Stimulated activated memory B cell treated with anti-CD40 and anti-IgM and Interleukin-4, amounts not matched to agents 10 μg/mL and 1 μg/mL and 100 μg/mL, for 72 hours (primary cell): ENCODE measurements at regions not wholly inside any gene's neighbourhood (a gene's known extent, or its start where the extent isn't known, plus 50 kb on each side); places are given as distances from the start of the nearest gene placed in this dataset.

Experiments
- ATAC-seq: fragments of 150-1000 bp; cut with Tn5 transposase; 2 replicates; pipeline ENCODE4 v1.10.0; 2021
- H3K27ac Mint-ChIP-seq: one replicate; pipeline ENCODE4 v1.8.0; 2022; ENCODE audit warnings: mild to moderate bottlenecking, mixed read lengths
- H3K27me3 Mint-ChIP-seq: one replicate; pipeline ENCODE4 v1.8.0; 2022; ENCODE audit warnings: mixed read lengths
- H3K36me3 Mint-ChIP-seq: one replicate; pipeline ENCODE4 v1.8.0; 2022; ENCODE audit warnings: mixed read lengths
- H3K4me1 Mint-ChIP-seq: one replicate; pipeline ENCODE4 v1.8.0; 2022; ENCODE audit warnings: mixed read lengths
- H3K4me3 Mint-ChIP-seq: one replicate; pipeline ENCODE4 v1.8.0; 2022; ENCODE audit warnings: mild to moderate bottlenecking, moderate library complexity, mixed read lengths
- H3K9me3 Mint-ChIP-seq: one replicate; pipeline ENCODE4 v1.8.0; 2022; ENCODE audit warnings: mixed read lengths

DNA sequence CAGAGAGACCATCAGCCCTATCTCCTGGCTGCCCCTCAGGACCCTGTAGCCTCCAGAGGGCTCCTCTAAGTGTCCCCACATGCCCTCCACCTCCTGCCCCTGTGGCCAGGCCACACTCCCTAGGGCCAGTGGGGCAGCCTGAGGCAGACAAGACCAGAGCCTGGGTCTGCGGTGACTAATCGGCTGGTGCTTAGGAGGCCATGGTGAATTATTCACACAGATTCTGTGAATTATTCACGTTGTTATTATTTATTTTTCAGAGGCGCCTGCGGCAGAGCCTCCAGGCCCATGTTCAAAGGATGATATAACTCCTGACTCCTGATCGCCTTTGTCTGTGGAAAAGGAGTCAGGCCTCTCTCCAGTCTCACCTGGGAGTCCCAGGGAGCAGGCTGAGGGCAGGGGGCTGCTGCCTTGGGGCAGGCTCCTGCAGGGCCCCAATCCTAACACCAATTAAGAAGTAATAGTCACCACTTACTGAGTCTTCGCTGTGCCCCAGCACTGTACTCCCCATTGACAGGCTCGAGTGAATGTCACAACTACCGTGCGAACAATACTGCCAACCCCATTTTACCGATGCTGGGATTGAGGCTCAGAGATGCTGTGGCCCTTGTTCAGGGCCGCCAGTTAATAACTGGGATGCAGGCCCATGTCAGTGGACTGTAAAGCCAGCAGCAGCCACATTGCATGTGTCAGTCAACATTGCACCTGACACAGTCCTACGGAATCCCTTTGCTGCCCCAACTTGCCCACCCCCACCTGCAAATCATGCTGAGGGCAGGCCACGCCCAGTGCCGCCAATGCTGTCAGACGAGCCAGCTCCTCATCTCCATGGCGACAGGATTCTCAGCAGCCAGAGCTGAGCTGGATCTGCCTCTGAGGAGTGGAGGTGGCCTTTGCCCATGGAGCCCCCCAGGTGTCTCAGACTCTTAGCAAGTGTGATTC lies 94.9 kb downstream of the PCDH1 start:
- ATAC-seq, result no peak
- Mint-ChIP-seq H3K4me3 (no peak overlapping the region), H3K27me3 (peaks cover 60% of the 10 kb centered on the region), H3K4me1 (peaks cover 14% of the 10 kb centered on the region), H3K27ac (no peak overlapping the region), H3K9me3 (no peaks in the 10 kb centered on the region), H3K36me3 (no peaks in the 10 kb centered on the region)

DNA sequence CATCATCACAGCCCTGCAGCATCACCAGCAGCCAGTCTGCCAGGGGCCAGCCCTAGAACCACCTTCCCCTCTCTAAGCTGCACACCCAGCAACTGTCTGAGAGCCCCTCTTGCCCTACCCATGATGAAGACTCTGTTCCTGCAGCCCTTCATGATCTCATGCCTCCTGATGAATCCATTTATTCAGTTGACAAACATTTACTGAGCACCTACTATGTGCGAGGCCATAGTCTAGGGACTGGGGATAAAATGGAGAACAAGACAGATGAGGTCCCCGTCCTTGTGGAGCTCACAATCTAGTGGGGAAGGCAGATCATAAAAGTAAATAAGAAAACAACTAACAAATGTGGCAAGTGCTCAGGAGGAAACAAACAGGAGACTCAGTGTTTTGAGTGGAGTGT lies 96.3 kb downstream of the PCDH1 start:
- Mint-ChIP-seq H3K27ac (no peak overlapping the region), H3K36me3 (no peaks in the 10 kb centered on the region), H3K9me3 (no peaks in the 10 kb centered on the region), H3K4me3 (no peak overlapping the region), H3K27me3 (peaks cover 46% of the 10 kb centered on the region), H3K4me1 (peaks cover 17% of the 10 kb centered on the region)
- no peak for ATAC-seq

DNA sequence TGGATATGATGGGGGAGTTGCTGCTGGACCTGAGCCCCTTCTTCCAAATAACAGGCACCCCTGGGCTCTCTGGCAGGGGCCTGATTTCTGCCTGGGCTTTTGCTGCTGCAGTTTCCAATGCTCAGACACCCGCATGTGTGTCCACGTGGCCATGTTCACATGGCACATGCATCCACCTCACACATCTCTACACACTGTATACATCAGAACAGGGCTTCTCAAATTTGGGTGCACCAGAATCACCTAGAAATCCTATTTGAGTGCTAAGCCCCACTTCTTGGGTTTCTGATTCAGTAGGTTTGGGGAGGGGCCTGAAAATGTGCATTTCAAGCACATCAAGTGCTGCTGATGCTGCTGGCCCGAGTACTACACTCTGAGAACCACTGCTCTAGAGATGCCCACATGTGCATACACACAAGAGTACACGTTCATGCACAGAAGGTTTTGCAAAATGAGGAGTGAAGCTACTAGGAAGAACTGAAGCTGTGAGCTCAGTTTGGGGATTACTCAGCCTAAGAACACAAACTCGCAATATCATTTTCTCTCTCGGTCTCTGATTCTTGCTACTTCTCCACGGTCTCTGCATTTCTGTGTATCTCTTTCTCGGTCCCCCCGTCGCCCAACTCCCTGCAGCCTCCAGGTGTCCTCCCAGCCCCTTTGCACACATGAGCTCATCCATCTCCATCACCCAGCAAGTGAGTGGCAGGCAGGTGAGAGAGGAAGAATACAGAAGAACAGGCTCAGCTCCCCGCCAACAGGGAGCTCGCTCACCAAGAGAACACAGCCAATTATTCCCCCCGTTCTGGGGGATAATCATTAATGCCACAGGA lies 97.0 kb downstream of the PCDH1 start:
- peak; percentile 22 for ATAC-seq
- Mint-ChIP-seq H3K27me3 (peaks cover 40% of the 10 kb centered on the region), H3K4me3 (no peak overlapping the region), H3K4me1 (peaks cover 17% of the 10 kb centered on the region), H3K27ac (no peak overlapping the region), H3K9me3 (no peaks in the 10 kb centered on the region), H3K36me3 (no peaks in the 10 kb centered on the region)

DNA sequence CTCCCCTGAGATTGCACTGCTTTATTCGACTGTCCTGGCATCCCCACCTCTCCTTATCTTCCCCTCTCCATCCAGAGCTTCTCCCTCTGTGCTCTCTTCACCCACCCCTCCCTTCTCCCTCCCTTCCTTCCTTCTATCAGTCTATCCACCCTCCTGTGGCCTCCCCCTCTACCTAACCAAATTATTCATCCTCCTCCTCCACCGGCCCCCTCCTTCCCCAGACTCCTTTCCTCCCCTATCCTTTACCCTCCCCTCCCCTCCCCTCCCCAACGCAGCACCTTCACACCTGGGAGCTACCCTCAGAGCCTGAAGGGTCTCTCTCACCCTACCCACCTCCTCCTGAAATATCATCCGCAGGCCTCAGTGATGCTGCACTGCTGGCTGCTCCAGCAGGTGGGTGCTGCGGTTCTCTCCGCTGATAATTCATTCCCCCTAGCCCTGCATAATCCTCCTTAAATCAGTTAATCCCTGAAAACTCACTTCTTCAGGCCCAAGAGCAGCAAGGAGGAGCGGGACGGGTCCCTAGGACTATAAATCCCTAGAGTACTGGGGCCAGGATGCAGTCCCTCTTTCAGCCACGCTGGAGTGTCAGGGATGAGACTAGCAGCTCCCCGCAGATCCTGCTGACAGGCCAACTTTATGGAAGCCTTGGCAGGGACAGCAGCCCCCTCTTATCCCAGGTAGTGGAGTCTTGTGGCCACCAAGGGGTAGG lies 97.8 kb downstream of the PCDH1 start:
- no peak for ATAC-seq
- Mint-ChIP-seq H3K27me3 (peaks cover 40% of the 10 kb centered on the region), H3K27ac (no peak overlapping the region), H3K36me3 (no peaks in the 10 kb centered on the region), H3K9me3 (no peaks in the 10 kb centered on the region), H3K4me1 (peaks cover 17% of the 10 kb centered on the region), H3K4me3 (no peak overlapping the region)

DNA sequence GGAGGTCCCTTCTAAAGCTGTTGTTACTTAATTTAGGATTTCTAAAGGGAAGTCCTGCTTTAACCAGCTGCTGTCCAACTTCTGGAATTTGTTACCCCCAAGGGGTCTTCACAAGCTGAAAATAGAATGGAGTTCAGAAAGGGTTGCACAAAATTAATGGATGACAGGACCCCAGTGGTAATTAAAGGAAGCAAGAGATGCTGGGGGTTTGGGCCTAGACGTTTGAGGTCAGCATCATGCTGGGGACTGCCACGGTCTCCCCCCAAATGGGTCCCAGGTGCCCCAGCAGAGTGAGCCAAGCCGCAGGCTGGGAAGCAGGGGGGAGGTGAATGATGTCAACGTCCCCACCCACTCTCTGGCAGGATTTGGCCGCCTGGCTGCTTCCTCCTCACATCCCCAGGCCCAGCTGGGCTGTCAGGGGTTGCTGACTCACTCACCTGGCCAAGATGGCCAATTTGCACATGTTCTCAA lies 97.5 kb upstream of the ARAP3 start:
- peak; percentile 34 for ATAC-seq
- H3K9me3 Mint-ChIP-seq, result no peaks in the 10 kb centered on the region
- no peaks in the 10 kb centered on the region for H3K36me3 Mint-ChIP-seq
- no peak overlapping the region for H3K4me3 Mint-ChIP-seq
- H3K27me3 Mint-ChIP-seq, result peaks cover 46% of the 10 kb centered on the region
- H3K4me1 Mint-ChIP-seq, result peaks cover 17% of the 10 kb centered on the region
- no peak overlapping the region for H3K27ac Mint-ChIP-seq

DNA sequence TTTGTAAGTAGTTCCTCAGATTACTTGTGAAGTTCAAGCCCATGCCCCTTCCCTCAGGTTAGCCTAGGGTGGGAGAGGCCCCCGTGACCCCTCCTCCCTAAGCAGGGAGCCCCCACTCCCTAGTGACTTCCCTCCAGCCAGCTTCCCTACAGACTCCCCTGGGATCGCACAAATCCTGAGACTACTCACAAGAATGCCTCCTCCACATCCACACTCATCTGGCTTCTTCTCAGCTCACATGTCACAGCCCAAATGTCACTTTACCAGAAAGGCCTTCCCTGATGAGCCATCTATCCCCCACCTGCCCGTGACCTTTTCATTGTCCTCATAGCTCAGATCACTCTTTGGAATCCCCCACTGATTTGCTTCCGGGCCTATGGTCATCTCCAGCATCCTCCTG lies 96.7 kb upstream of the ARAP3 start:
- H3K27ac Mint-ChIP-seq, result no peak overlapping the region
- H3K9me3 Mint-ChIP-seq, result no peaks in the 10 kb centered on the region
- no peaks in the 10 kb centered on the region for H3K36me3 Mint-ChIP-seq
- peaks cover 45% of the 10 kb centered on the region for H3K27me3 Mint-ChIP-seq
- peaks cover 17% of the 10 kb centered on the region for H3K4me1 Mint-ChIP-seq
- no peak for ATAC-seq
- no peak overlapping the region for H3K4me3 Mint-ChIP-seq

DNA sequence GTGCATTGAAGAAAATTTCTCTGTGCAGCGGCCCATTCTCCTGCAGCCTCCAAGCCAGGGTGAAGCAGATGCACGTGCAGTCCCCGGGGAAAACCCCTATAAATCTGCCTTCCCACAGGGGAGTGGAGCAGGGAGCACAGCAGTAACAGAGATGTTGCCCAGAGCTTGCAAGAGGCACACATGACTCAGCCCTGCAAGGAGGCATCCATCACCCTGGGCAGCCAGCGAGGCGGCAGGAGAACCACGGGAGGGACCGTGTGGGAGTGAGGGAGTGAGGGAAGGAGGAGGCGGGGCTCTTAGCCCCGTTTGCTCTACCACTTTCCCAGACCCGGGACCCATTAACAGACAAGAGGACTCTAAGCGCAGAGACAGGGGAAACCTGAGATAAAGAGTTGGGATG lies 96.2 kb upstream of the ARAP3 start:
- H3K27ac Mint-ChIP-seq, result no peak overlapping the region
- H3K9me3 Mint-ChIP-seq, result no peaks in the 10 kb centered on the region
- peaks cover 17% of the 10 kb centered on the region for H3K4me1 Mint-ChIP-seq
- peaks cover 43% of the 10 kb centered on the region for H3K27me3 Mint-ChIP-seq
- H3K36me3 Mint-ChIP-seq, result no peaks in the 10 kb centered on the region
- ATAC-seq, result no peak
- no peak overlapping the region for H3K4me3 Mint-ChIP-seq

DNA sequence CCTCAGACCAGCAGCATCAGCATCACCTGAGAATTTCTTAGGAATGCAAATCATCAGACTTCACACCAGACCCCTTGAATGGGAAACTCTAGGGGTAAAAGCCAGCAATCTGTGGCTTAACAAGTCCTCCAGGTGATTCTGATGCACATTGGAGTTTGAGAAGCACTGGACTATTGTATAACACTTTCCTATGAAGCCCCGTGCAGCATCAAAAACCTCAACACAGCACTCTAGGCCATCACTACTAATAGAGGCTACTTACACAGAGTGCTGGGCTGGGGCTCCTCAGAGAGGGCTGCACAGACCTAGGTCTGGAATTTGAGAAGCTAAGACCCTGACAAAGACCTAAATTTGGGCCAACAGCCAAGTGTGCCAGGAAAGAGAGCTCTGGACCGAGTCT lies 95.7 kb upstream of the ARAP3 start:
- no peak for ATAC-seq
- H3K9me3 Mint-ChIP-seq, result no peaks in the 10 kb centered on the region
- no peak overlapping the region for H3K27ac Mint-ChIP-seq
- H3K36me3 Mint-ChIP-seq, result no peaks in the 10 kb centered on the region
- peaks cover 17% of the 10 kb centered on the region for H3K4me1 Mint-ChIP-seq
- no peak overlapping the region for H3K4me3 Mint-ChIP-seq
- peaks cover 46% of the 10 kb centered on the region for H3K27me3 Mint-ChIP-seq

DNA sequence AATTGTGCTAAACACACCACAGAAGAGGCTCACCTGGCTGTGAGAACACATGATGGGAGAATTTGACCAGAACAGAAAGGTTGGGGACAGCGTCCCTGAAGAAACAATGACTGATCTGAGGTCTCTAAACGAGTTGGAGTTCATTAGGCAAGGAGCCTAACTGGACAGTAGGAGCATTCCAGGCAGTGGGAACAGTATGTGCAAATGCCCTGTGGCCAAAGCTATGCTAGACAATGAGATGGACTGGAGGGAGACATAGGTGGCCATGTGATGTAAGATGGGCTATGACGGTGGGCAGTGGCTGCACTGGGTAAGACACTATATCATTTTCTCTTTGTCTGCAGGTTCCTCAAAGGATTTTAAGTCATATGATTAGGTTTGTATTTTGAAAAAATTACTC lies 95.1 kb upstream of the ARAP3 start:
- no peak for ATAC-seq
- no peak overlapping the region for H3K4me3 Mint-ChIP-seq
- H3K4me1 Mint-ChIP-seq, result peaks cover 17% of the 10 kb centered on the region
- H3K9me3 Mint-ChIP-seq, result no peaks in the 10 kb centered on the region
- H3K27me3 Mint-ChIP-seq, result peaks cover 50% of the 10 kb centered on the region
- H3K36me3 Mint-ChIP-seq, result no peaks in the 10 kb centered on the region
- no peak overlapping the region for H3K27ac Mint-ChIP-seq

DNA sequence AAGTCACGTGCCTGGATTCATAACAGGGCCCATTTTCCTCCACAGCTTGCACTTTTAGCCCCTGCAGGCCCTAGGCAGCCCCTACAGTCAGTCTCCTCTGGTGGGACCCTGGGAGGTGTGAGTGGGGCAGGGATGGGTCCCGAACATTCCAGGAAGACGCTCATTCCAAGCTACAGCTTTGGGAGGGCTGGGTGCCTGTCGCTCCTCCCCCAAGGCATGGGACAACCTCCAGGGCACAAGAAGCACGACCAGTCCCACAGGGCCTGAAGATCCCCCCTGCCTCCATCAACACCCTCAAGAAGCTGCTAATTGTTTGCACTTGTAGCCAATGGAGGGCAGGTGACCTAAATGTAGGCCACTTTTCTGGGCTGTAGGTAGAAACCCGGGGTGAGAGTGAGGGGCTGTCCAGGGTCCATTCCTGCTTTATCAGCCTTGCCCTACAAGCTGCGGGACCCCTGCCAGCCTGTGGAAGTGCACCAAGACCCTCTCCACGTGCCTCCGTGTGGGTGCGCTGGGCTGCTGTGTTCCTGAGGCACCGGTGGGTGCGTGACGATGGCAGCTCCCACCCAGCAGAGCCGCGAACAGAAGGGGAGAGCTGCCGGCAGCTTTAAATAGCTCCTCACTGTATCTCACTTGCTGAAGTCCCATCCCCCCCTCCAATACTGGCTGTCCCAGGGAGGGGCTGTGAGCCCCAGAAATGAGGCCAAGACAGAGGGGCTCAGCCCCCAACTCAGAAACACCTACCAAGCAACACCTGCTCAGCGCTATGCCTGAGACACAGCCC lies 91.9 kb upstream of the ARAP3 start:
- no peaks in the 10 kb centered on the region for H3K9me3 Mint-ChIP-seq
- peaks cover 34% of the 10 kb centered on the region for H3K27me3 Mint-ChIP-seq
- peaks cover 10% of the 10 kb centered on the region for H3K4me1 Mint-ChIP-seq
- no peak overlapping the region for H3K4me3 Mint-ChIP-seq
- H3K27ac Mint-ChIP-seq, result no peak overlapping the region
- ATAC-seq, result no peak
- no peaks in the 10 kb centered on the region for H3K36me3 Mint-ChIP-seq

DNA sequence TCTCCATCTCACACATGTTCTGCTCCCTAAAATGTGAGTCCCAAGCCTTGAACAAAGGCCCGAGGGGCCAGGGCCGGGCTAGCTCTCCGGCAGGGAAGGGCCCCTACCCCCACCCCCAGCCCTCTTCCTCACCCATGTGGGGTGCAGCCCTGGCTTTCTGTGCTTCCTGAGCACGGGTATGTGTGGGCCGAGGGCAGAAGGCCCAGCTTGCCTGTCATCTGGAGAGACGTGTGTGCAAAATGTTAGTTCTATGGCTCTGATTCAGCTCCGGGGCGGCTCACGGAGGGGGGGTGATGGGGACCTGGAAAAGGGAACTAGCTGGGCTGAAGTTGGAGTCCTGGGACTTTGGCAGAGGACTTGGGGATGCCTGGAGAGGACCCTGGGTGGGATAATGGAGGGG lies 90.3 kb upstream of the ARAP3 start:
- no peaks in the 10 kb centered on the region for H3K4me1 Mint-ChIP-seq

DNA sequence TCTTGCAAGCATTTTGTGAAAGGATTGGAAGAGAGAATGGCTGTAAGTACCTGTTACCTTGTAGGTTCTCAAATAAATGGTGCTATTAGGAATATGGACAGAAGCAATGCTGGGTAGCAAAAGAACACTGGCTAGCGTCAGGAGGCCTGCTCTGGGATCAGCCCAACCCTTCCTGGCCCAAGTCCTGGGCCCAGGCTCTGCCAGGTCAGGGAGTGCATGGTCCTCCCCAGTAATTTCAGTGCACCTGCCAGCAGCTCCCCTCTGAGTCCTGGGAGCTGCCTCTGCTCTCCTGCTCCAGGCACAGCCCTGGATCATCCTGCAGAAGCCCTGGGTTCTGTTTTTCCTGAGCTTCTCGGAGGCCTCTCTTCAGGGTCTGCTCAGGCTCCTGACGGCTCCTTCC lies 89.5 kb upstream of the ARAP3 start:
- Mint-ChIP-seq H3K36me3 (no peaks in the 10 kb centered on the region), H3K9me3 (peaks cover 5% of the 10 kb centered on the region), H3K27ac (no peak overlapping the region), H3K4me1 (no peaks in the 10 kb centered on the region), H3K4me3 (no peak overlapping the region), H3K27me3 (peaks cover 27% of the 10 kb centered on the region)
- no peak for ATAC-seq

More for the DNA sequence above, 90.3 kb upstream of the ARAP3 start:
- no peak overlapping the region for H3K27ac Mint-ChIP-seq
- no peaks in the 10 kb centered on the region for H3K36me3 Mint-ChIP-seq
- no peak for ATAC-seq
- peaks cover 27% of the 10 kb centered on the region for H3K27me3 Mint-ChIP-seq
- peaks cover 5% of the 10 kb centered on the region for H3K9me3 Mint-ChIP-seq
- no peak overlapping the region for H3K4me3 Mint-ChIP-seq

DNA sequence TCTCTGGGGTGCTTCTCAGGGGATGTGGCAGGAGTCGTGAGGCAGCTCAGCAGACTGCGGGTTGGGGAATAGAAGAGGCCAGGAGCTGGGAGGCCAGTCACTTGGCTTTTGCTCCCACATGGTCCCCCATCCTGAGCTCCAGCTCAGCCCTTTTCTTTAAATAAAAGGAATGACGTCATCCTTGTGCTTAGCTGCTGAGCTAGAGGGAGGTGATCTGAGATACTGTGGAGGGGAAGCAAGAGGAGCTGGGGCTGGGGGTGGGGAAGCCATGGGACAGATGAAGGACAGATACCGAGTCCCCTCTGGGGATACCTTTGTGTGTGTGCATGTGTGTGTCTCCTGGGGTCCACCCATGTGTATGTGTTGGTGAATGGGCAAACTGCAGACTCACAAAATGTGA lies 89.0 kb upstream of the ARAP3 start:
- Mint-ChIP-seq H3K27me3 (peaks cover 27% of the 10 kb centered on the region), H3K4me3 (no peak overlapping the region), H3K9me3 (peaks cover 5% of the 10 kb centered on the region), H3K27ac (no peak overlapping the region), H3K4me1 (no peaks in the 10 kb centered on the region), H3K36me3 (no peaks in the 10 kb centered on the region)
- ATAC-seq, result no peak

DNA sequence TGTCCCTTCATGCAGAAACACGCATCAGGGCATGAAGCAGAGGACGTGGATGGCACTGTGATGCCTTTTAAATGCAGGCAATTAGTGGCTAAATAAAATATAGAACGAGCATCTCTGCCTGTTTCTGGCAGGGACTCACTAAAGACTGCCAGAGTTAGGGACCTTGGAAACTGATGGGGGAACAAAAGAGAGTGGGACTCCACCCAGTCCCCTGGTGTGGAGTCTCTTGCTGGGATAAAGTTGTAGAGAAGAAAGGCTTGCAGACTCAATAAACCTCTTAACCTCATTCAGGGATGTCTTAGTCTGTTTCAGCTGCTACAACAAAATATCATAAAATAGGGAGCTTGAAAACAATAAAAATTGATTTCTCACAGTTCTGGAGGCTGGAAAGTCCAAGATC lies 87.6 kb upstream of the ARAP3 start:
- H3K36me3 Mint-ChIP-seq, result no peaks in the 10 kb centered on the region
- H3K4me1 Mint-ChIP-seq, result no peaks in the 10 kb centered on the region
- ATAC-seq, result no peak
- peaks cover 5% of the 10 kb centered on the region for H3K9me3 Mint-ChIP-seq
- no peak overlapping the region for H3K4me3 Mint-ChIP-seq
- H3K27ac Mint-ChIP-seq, result no peak overlapping the region
- H3K27me3 Mint-ChIP-seq, result peaks cover 25% of the 10 kb centered on the region
